Body of pancreas (tissue), 4 donors: ENCODE measurements at regions not wholly inside any gene's neighbourhood (a gene's known extent, or its start where the extent isn't known, plus 50 kb on each side); places are given as distances from the start of the nearest gene placed in this dataset.
A peak's percentile ranks its signal among the peaks of the same experiment; 100 is the strongest.

ENCODE experiments used
- ATAC-seq: fragments of 150-250 bp; one replicate; pipeline ENCODE4 v1.9.1; 2016
- DNase-seq, 4 donors: peaks; one replicate each; pipeline ENCODE4 v3.0.0-alpha.2; 2019
- H3K27ac ChIP-seq, 4 donors: fragments of 200-600 bp; sonication (generic); 1 replicate in 3 of 4; 2 replicates in 1 of 4; pipeline versions ENCODE4 v1.5.1 to v1.6.1; 2016 to 2019; ENCODE audit warnings: mild to moderate bottlenecking in 1 of 4, mixed read lengths in 1 of 4, moderate library complexity in 1 of 4
- H3K27me3 ChIP-seq, 2 donors: fragments of 200-600 bp; sonication (generic); one replicate each; pipeline ENCODE4 v1.6.0; 2016; ENCODE audit warnings: mild to moderate bottlenecking in 1 of 2
- H3K36me3 ChIP-seq, 2 donors: fragments of 200-600 bp; sonication (generic); replicated peaks in 1 of 2; 2 replicates each; pipeline ENCODE4 v1.5.1; 2016; ENCODE audit warnings: low read depth in 2 of 2; ENCODE audit not compliant: insufficient read depth in 1 of 2
- H3K4me1 ChIP-seq: fragments of 200-600 bp; sonication (generic); one replicate; pipeline ENCODE4 v1.6.0; 2016
- H3K4me3 ChIP-seq, 2 donors: fragments of 200-600 bp; sonication (generic); 1 replicate in 1 of 2; 2 replicates in 1 of 2; pipeline ENCODE4 v1.5.1; 2016 to 2019
- H3K9me3 ChIP-seq, 3 donors: fragments of 200-600 bp; sonication (generic); 1 replicate in 2 of 3; 2 replicates in 1 of 3; pipeline ENCODE4 v1.5.1; 2016
- POLR2A ChIP-seq, 3 donors: fragments of 450-650 bp; IDR thresholded peaks; one replicate each; pipeline ENCODE4 v1.6.1; 2016; ENCODE audit warnings: antibody characterized with exemption in 3 of 3, mild to moderate bottlenecking in 2 of 3
- WGBS, 2 donors: methylation state at CpG; one replicate each; pipeline ENCODE4 v1.1.5; 2017; 5-methylcytosine and 5-hydroxymethylcytosine counted together
- intact Hi-C: fragments of 100-400 bp; cut with DNase I; formaldehyde crosslinking; loops from one replicate; pipeline ENCODE4 v1.15.1; 2023
- TF ChIP-seq, protein P1 (sequence below), 7 experiments: fragments of 450-650 bp in 4 of 7; fragments of 200-600 bp in 3 of 7; sonication (generic) in 3 of 7; IDR thresholded peaks; one replicate each; pipeline ENCODE4 v1.5.1; 2016 to 2019; ENCODE audit warnings: antibody characterized with exemption in 7 of 7

DNA sequence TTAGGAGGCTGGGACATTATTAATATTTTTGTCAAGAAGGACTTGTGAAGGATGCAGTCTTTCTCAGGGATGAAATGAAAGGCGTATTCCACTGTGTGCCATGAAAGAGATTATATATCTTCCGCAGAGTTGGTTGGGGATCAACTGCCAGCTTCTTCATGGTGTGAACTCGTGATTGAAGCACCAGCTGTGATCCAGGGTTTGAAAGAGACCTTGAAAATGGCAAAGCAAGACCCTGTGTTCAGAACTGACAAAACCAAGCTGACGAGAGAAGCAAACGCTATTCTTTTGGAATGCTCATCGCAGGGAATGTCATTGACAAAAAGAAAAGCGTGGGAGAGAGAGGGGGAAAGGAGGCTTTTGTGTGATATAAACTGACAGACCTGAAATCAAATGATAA is 263.9 kb upstream of the ZNF608 start:
- 61 to 69% methylated on average over 7 of the region's 7 CpGs for WGBS, 2 donors
- no peak overlapping the region for H3K27ac ChIP-seq
- no peak for DNase-seq
- no peaks in the 10 kb centered on the region for H3K9me3 ChIP-seq
- intact Hi-C loops: no loop called here
- no peak overlapping the region for H3K4me3 ChIP-seq
- no peaks in the 10 kb centered on the region for H3K36me3 ChIP-seq
- TF ChIP-seq POLR2A (IDR thresholded peaks at IDR 0.05): no peak
- TF ChIP-seq, protein P1, sequence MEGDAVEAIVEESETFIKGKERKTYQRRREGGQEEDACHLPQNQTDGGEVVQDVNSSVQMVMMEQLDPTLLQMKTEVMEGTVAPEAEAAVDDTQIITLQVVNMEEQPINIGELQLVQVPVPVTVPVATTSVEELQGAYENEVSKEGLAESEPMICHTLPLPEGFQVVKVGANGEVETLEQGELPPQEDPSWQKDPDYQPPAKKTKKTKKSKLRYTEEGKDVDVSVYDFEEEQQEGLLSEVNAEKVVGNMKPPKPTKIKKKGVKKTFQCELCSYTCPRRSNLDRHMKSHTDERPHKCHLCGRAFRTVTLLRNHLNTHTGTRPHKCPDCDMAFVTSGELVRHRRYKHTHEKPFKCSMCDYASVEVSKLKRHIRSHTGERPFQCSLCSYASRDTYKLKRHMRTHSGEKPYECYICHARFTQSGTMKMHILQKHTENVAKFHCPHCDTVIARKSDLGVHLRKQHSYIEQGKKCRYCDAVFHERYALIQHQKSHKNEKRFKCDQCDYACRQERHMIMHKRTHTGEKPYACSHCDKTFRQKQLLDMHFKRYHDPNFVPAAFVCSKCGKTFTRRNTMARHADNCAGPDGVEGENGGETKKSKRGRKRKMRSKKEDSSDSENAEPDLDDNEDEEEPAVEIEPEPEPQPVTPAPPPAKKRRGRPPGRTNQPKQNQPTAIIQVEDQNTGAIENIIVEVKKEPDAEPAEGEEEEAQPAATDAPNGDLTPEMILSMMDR (IDR thresholded peaks at IDR 0.05): no peak
- ATAC-seq: no peak
- H3K4me1 ChIP-seq: peaks cover 37% of the 10 kb centered on the region
- no peaks in the 10 kb centered on the region for H3K27me3 ChIP-seq

DNA sequence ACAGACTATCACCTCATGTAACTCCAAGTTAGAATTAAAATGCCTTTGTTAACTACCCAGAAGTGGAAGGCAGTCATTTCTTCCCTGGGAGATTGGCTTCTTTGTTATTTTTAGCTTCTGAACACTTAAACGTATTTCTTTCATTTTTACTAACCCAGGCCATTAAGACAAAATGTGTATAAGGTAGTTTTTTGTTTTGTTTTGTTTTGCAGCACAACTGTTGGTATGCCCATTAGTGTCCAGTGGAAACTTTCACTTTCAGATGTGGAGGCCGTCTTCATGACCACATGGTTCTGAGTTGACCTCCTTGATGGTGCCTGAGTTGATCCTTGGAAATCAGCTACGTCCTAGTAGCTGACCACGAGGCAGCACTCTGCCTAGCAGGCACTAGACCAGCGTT is 264.6 kb upstream of the ZNF608 start:
- Histone ChIP-seq H3K4me3 (no peak overlapping the region), H3K9me3 (no peaks in the 10 kb centered on the region), H3K4me1 (peaks cover 37% of the 10 kb centered on the region), H3K27me3 (no peaks in the 10 kb centered on the region), H3K36me3 (no peaks in the 10 kb centered on the region), H3K27ac (peak overlapping the region in 3 of 4 donors; percentile 40 to 48 (median 45))
- 47 to 49% methylated on average over 5 of the region's 5 CpGs for WGBS, 2 donors
- ATAC-seq (peak; percentile 25), DNase-seq (no peak)
- intact Hi-C loops: no loop called here
- TF ChIP-seq POLR2A (IDR thresholded peaks at IDR 0.05): no peak

DNA sequence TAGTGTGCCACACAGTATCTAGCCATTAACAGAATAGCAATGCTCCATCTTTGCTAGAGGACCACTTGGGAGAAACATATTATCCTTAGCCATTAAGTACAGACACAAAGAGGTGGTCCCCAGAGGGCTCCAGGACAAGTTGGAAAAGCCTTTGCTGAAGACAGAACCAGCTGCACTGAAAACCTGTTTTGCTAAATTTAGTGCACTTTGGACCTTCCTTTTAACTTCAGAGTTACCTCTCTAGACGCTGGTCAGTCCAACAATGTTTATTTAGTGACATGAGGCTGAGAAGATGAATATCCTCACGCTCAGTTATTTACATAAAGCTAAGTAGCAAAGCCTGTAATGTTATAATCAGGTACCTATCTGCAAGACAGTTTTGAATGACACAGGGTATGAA is 265.0 kb upstream of the ZNF608 start:
- 16 to 20% methylated on average over 2 of the region's 2 CpGs for WGBS, 2 donors
- DNase-seq (no peak), ATAC-seq (peak; percentile 66)
- Histone ChIP-seq H3K36me3 (no peaks in the 10 kb centered on the region), H3K27ac (peak overlapping the region; percentile 35 to 48 (median 42)), H3K9me3 (no peaks in the 10 kb centered on the region), H3K4me1 (peaks cover 37% of the 10 kb centered on the region), H3K27me3 (no peaks in the 10 kb centered on the region), H3K4me3 (no peak overlapping the region)
- intact Hi-C loops: no loop called here
- TF ChIP-seq, protein P1 (IDR thresholded peaks at IDR 0.05): no peak
- TF ChIP-seq POLR2A (IDR thresholded peaks at IDR 0.05): no peak

DNA sequence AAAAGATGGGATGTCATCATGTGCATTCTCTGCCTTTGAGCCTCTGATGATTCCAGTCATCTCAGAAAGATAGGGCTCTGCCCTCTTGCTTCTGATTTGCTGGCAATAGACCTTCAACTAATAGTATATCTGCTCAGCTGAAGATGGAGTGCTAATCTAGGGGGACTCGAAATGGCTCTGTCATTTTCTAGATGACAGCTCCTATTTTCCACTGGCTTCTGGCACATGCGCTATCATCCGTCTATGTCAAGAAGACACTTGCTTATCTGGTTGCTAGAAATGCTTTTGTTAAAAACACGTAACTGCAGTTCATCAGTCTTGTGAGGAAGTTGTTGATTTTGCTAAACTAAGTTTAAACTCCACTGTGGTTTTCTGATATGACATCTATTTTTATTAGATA is 265.5 kb upstream of the ZNF608 start:
- DNase-seq (no peak), ATAC-seq (no peak)
- Histone ChIP-seq H3K9me3 (no peaks in the 10 kb centered on the region), H3K4me3 (no peak overlapping the region), H3K27me3 (no peaks in the 10 kb centered on the region), H3K36me3 (no peaks in the 10 kb centered on the region), H3K27ac (peak overlapping the region in 3 of 4 donors; percentile 35 to 45 (median 40)), H3K4me1 (peaks cover 37% of the 10 kb centered on the region)
- intact Hi-C loops: no loop called here
- TF ChIP-seq, protein P1 (IDR thresholded peaks at IDR 0.05): no peak
- TF ChIP-seq POLR2A (IDR thresholded peaks at IDR 0.05): no peak
- 34 to 39% methylated on average over 4 of the region's 4 CpGs for WGBS, 2 donors

DNA sequence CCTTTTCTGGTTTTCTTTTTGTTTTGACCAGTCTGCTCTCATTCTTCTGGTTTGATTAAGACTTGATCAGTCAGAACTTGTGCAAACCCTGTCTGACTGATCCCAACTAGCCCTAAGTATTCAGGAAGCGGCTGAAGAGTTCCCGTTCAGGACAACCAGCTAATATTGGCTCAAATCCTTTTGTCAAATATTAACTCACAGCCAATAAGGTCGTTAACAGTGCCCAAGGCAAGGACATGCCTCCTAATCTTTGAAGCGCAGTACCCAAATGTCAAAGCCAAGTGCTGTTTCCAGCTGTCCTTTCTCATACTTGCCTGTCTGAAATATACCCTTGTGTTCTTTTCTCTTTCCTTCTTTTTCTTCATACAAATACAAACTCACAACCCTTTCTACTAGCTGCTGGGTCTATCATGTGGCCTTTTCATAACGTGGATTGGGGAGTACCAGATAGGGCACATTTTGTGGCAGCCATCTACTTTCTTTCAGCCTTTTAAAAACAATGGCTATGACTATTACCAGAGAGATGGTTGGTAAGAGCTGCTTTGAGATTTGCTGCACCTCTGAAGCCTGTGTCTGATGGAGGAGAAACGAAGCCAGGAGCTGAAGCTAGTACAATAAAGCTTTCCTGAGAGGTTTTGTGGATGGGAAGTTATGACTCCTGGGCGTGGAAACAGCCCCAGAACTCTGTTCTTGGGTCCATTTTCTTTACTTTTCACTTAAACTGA is 266.4 kb upstream of the ZNF608 start:
- no peaks in the 10 kb centered on the region for H3K36me3 ChIP-seq
- H3K4me1 ChIP-seq: peaks cover 44% of the 10 kb centered on the region
- H3K4me3 ChIP-seq: no peak overlapping the region
- no peaks in the 10 kb centered on the region for H3K27me3 ChIP-seq
- TF ChIP-seq, protein P1 (IDR thresholded peaks at IDR 0.05): peak in 1 of 7 experiments; percentile 5
- peak in 2 of 3 donors; percentile 16 to 31 for TF ChIP-seq POLR2A (IDR thresholded peaks at IDR 0.05)
- no peaks in the 10 kb centered on the region for H3K9me3 ChIP-seq
- ATAC-seq (peak; percentile 89), DNase-seq (peak; percentile 45 to 73 (median 58))
- intact Hi-C loops: no loop called here
- peak overlapping the region; percentile 49 to 83 (median 76) for H3K27ac ChIP-seq
- 23% methylated on average over 7 of the region's 7 CpGs for WGBS, 2 donors
